ENCODE measurements at regions not wholly inside any gene's neighbourhood (a gene's known extent, or its start where the extent isn't known, plus 50 kb on each side); places are given as distances from the start of the nearest gene placed in this dataset.

DNA sequence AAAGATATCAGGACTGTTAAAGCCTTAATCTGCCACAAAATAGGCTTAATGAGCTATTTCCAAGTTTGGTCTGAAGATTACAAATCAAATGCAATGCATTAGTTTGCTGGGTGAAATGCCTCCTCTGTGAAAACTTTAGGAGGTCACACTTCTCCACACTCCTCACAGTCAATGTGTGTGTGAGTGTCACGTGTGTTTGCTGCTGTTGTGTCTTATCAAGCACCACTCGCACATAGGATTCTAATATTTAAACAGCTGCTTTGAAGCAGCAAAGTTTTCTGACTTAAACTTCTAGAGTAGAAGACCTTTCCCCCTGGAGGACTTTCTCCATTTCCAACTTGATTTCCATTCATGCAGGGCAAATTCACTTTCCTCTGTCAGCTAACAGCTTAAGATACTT lies 203.2 kb upstream of the PEX5L start:
- Histone ChIP-seq H3K9ac (ENCODE audit: low read length) (no peak overlapping the region), H3K79me2 (ENCODE audit: control insufficient read depth, insufficient read depth, low read length) (no peaks in the 10 kb centered on the region), H4K20me1 (ENCODE audit: control insufficient read depth, insufficient read depth, low read length, poor library complexity, severe bottlenecking) (no peaks in the 10 kb centered on the region), H2AFZ (ENCODE audit: insufficient read depth, low read depth, low read length, poor library complexity, severe bottlenecking) (no peak overlapping the region), H3K27ac (ENCODE audit: low read length in 2 of 2) (no peak overlapping the region), H3K9me3 (ENCODE audit: control extremely low read depth in 1 of 3, control insufficient read depth in 2 of 3, insufficient read depth in 1 of 3, low read length in 2 of 3) (peaks cover 0 to 3% (median 0%) of the 10 kb centered on the region in 3 donors), H3K4me2 (replicated peaks; ENCODE audit: low read depth, low read length, poor library complexity, severe bottlenecking) (no peak overlapping the region), H3K27me3 (replicated peaks in 1 of 4; ENCODE audit: control extremely low read depth in 1 of 4, control insufficient read depth in 3 of 4, insufficient read depth in 4 of 4, low read length in 3 of 4) (no peaks in the 10 kb centered on the region), H3K36me3 (replicated peaks in 1 of 2; ENCODE audit: control extremely low read depth in 1 of 2, control insufficient read depth in 1 of 2, extremely low read depth in 1 of 2, insufficient read depth in 2 of 2, low read length in 1 of 2) (no peaks in the 10 kb centered on the region), H3K4me1 (ENCODE audit: control insufficient read depth in 2 of 2, insufficient read depth in 2 of 2, low read length in 2 of 2) (no peaks in the 10 kb centered on the region), H3K4me3 (ENCODE audit: control extremely low read depth in 1 of 5, extremely low read depth in 1 of 5, insufficient read depth in 1 of 5, low read depth in 2 of 5, low read length in 4 of 5) (no peak overlapping the region)
- Mint-ChIP-seq H3K27me3 (no peaks in the 10 kb centered on the region), H3K4me3 (no peak overlapping the region), H3K27ac (no peak overlapping the region), H3K4me1 (no peaks in the 10 kb centered on the region), H3K9me3 (ENCODE audit: insufficient read depth) (peaks cover 2% of the 10 kb centered on the region)
- TF ChIP-seq, protein P1, sequence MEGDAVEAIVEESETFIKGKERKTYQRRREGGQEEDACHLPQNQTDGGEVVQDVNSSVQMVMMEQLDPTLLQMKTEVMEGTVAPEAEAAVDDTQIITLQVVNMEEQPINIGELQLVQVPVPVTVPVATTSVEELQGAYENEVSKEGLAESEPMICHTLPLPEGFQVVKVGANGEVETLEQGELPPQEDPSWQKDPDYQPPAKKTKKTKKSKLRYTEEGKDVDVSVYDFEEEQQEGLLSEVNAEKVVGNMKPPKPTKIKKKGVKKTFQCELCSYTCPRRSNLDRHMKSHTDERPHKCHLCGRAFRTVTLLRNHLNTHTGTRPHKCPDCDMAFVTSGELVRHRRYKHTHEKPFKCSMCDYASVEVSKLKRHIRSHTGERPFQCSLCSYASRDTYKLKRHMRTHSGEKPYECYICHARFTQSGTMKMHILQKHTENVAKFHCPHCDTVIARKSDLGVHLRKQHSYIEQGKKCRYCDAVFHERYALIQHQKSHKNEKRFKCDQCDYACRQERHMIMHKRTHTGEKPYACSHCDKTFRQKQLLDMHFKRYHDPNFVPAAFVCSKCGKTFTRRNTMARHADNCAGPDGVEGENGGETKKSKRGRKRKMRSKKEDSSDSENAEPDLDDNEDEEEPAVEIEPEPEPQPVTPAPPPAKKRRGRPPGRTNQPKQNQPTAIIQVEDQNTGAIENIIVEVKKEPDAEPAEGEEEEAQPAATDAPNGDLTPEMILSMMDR (IDR thresholded peaks at IDR 0.05) = no peak
- no peak for TF ChIP-seq EZH2 (IDR thresholded peaks at IDR 0.05; ENCODE audit: borderline replicate concordance, insufficient read depth, low read depth, low read length, poor library complexity, severe bottlenecking)
- ATAC-seq (ENCODE audit: low read depth) (no peak), DNase-seq (no peak)
- 100% methylated on average over 1 of the region's 2 CpGs for WGBS (ENCODE audit: insufficient coverage)
- POLR2A ChIA-PET = no interaction called here
- CTCF ChIA-PET = no interaction called here
- intact Hi-C loops (cut with micrococcal nuclease) = no loop called here

DNA sequence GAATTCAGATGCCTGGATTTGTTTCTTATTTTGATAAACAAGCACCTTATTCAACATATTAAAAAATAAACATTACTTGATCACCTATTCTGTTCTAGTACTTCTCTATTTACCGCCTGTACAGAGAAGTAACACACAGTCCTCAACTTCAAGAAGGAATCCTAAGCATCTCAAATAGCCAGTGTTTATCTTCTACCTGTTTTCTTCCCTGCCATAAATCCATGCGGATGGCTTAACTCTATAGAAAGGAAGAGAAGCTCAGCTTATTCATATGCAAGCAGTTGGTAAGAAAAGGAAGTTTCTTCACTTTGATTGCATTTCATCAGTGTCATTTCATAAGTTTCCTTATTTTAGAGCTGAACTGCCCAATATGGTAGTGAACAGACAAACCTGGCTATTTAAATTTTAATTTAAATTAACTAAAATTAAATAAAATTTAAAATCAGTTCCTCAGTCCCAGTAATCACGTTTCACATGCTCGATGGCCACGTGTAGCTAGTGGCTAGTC lies 210.0 kb upstream of the PEX5L start:
- H3K4me1 Mint-ChIP-seq = no peaks in the 10 kb centered on the region
- no peak overlapping the region for H3K27ac Mint-ChIP-seq
- ATAC-seq (ENCODE audit: low read depth) (no peak), DNase-seq (no peak)
- peaks cover 2% of the 10 kb centered on the region for H3K9me3 Mint-ChIP-seq (ENCODE audit: insufficient read depth)
- no peaks in the 10 kb centered on the region for H3K9me3 ChIP-seq (ENCODE audit: control extremely low read depth in 1 of 3, control insufficient read depth in 2 of 3, insufficient read depth in 1 of 3, low read length in 2 of 3)
- no CpG with 5 or more reads among the region's 5 CpGs for WGBS (ENCODE audit: insufficient coverage)
- no peaks in the 10 kb centered on the region for H3K4me1 ChIP-seq (ENCODE audit: control insufficient read depth in 2 of 2, insufficient read depth in 2 of 2, low read length in 2 of 2)
- POLR2A ChIA-PET = no interaction called here
- H4K20me1 ChIP-seq (ENCODE audit: control insufficient read depth, insufficient read depth, low read length, poor library complexity, severe bottlenecking) = no peaks in the 10 kb centered on the region
- peaks cover 4% of the 10 kb centered on the region for H3K27me3 Mint-ChIP-seq
- H2AFZ ChIP-seq (ENCODE audit: insufficient read depth, low read depth, low read length, poor library complexity, severe bottlenecking) = no peak overlapping the region
- intact Hi-C loops (cut with micrococcal nuclease) = no loop called here
- no peak overlapping the region for H3K4me3 Mint-ChIP-seq
- no peak overlapping the region for H3K4me2 ChIP-seq (replicated peaks; ENCODE audit: low read depth, low read length, poor library complexity, severe bottlenecking)
- no peak overlapping the region for H3K9ac ChIP-seq (ENCODE audit: low read length)
- H3K79me2 ChIP-seq (ENCODE audit: control insufficient read depth, insufficient read depth, low read length) = no peaks in the 10 kb centered on the region
- CTCF ChIA-PET = no interaction called here
- no peaks in the 10 kb centered on the region for H3K36me3 ChIP-seq (replicated peaks in 1 of 2; ENCODE audit: control extremely low read depth in 1 of 2, control insufficient read depth in 1 of 2, extremely low read depth in 1 of 2, insufficient read depth in 2 of 2, low read length in 1 of 2)
- TF ChIP-seq, protein P1 (IDR thresholded peaks at IDR 0.05) = no peak
- no peak for TF ChIP-seq EZH2 (IDR thresholded peaks at IDR 0.05; ENCODE audit: borderline replicate concordance, insufficient read depth, low read depth, low read length, poor library complexity, severe bottlenecking)
- H3K4me3 ChIP-seq (ENCODE audit: control extremely low read depth in 1 of 5, extremely low read depth in 1 of 5, insufficient read depth in 1 of 5, low read depth in 2 of 5, low read length in 4 of 5) = no peak overlapping the region
- no peak overlapping the region for H3K27ac ChIP-seq (ENCODE audit: low read length in 2 of 2)
- H3K27me3 ChIP-seq (replicated peaks in 1 of 4; ENCODE audit: control extremely low read depth in 1 of 4, control insufficient read depth in 3 of 4, insufficient read depth in 4 of 4, low read length in 3 of 4) = no peaks in the 10 kb centered on the region
